ENCODE measurements at regions not wholly inside any gene's neighbourhood (a gene's known extent, or its start where the extent isn't known, plus 50 kb on each side); places are given as distances from the start of the nearest gene placed in this dataset.

DNA sequence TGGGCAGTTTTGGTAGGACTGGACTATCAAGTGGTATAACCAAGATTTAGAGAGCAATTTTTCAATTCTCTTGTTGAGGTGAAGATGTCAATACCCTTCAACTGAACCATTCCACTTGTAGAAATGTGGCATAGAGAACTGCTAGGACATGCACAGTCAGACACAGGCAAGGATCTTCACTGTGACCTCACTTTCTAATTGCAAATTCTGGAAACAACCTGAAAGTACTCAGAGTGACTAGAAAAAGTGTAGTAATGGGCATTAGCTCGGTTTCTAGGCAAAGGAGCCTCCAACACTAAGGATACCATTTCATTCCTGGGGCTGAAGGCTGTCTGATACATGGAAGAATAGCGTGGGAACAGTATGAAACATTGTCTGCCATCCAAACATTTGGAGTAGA is 433.0 kb upstream of the RUNX1 start:
- TF ChIP-seq, protein P1, sequence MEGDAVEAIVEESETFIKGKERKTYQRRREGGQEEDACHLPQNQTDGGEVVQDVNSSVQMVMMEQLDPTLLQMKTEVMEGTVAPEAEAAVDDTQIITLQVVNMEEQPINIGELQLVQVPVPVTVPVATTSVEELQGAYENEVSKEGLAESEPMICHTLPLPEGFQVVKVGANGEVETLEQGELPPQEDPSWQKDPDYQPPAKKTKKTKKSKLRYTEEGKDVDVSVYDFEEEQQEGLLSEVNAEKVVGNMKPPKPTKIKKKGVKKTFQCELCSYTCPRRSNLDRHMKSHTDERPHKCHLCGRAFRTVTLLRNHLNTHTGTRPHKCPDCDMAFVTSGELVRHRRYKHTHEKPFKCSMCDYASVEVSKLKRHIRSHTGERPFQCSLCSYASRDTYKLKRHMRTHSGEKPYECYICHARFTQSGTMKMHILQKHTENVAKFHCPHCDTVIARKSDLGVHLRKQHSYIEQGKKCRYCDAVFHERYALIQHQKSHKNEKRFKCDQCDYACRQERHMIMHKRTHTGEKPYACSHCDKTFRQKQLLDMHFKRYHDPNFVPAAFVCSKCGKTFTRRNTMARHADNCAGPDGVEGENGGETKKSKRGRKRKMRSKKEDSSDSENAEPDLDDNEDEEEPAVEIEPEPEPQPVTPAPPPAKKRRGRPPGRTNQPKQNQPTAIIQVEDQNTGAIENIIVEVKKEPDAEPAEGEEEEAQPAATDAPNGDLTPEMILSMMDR (conservative IDR thresholded peaks at IDR 0.05), result no peak
- Histone ChIP-seq H3K14ac (ENCODE audit: insufficient read depth, low read length) (no peak overlapping the region), H3T11ph (ENCODE audit: low read length) (no peak overlapping the region), H3K9ac (ENCODE audit: extremely low read depth, insufficient read length, low read length) (no peak overlapping the region), H2AK5ac (ENCODE audit: insufficient read length, low read length) (no peak overlapping the region), H3K79me2 (ENCODE audit: insufficient read depth, low read length) (no peaks in the 10 kb centered on the region), H2BK120ac (ENCODE audit: low read depth, low read length, poor library complexity, severe bottlenecking) (no peak overlapping the region), H3K23ac (ENCODE audit: insufficient read length, low read depth, low read length) (no peak overlapping the region), H4K20me1 (ENCODE audit: control insufficient read depth, insufficient read depth, insufficient read length) (no peaks in the 10 kb centered on the region), H3K4me2 (ENCODE audit: insufficient read depth, insufficient read length, low read length) (no peak overlapping the region), H2BK15ac (ENCODE audit: low read depth, low read length) (no peak overlapping the region), H2BK20ac (ENCODE audit: low read depth, low read length, poor library complexity, severe bottlenecking) (no peak overlapping the region), H2BK5ac (ENCODE audit: insufficient read length, low read length) (no peak overlapping the region), H3K27ac (ENCODE audit: insufficient read length, low read depth, low read length) (no peak overlapping the region), H3K4ac (ENCODE audit: low read depth, low read length) (no peak overlapping the region), H3K27me3 (ENCODE audit: insufficient read depth, low read length) (no peaks in the 10 kb centered on the region), H2BK12ac (ENCODE audit: insufficient read length, low read depth, low read length) (no peak overlapping the region), H2AFZ (ENCODE audit: low read length) (no peak overlapping the region), H3K4me1 (ENCODE audit: insufficient read depth, low read length) (no peaks in the 10 kb centered on the region), H3K56ac (ENCODE audit: insufficient read length, low read depth, low read length) (no peak overlapping the region), H3K9me3 (ENCODE audit: control insufficient read depth, low read depth, low read length) (no peaks in the 10 kb centered on the region), H4K8ac (replicated peaks; ENCODE audit: insufficient read length, low read depth, low read length) (no peak overlapping the region), H4K91ac (ENCODE audit: insufficient read length, low read depth, low read length) (no peak overlapping the region), H4K5ac (ENCODE audit: insufficient read length, low read depth, low read length) (no peak overlapping the region), H3K79me1 (ENCODE audit: insufficient read depth, low read depth, low read length, poor library complexity, severe bottlenecking) (no peaks in the 10 kb centered on the region), H3K23me2 (ENCODE audit: insufficient read length, low read depth, low read length, poor library complexity, severe bottlenecking) (no peaks in the 10 kb centered on the region), H3K18ac (ENCODE audit: insufficient read length, low read depth, low read length) (no peak overlapping the region)
- no peaks in the 10 kb centered on the region; the same call in 1 of the 2 replicates for H3K27me3 Mint-ChIP-seq (ENCODE audit: low read depth)
- WGBS (ENCODE audit: extremely low coverage, insufficient read length, low lambda C conversion rate), result no CpG with 5 or more reads among the region's 2 CpGs
- no peak overlapping the region for H3K27ac Mint-ChIP-seq
- H3K4me3 Mint-ChIP-seq, result no peak overlapping the region
- no peak for DNase-seq
- peaks cover 22 to 24% of the 10 kb centered on the region in 2 experiments for H3K9me3 Mint-ChIP-seq
- H3K4me1 Mint-ChIP-seq, result 0 out of 4 replicates have a peak, but pooled peaks cover 2 to 4% of the 10 kb centered on the region in 2 experiments
- peaks cover 9 to 23% (median 12%) of the 10 kb centered on the region in 3 experiments for H3K36me3 Mint-ChIP-seq (ENCODE audit: insufficient read depth in 1 of 3, low read depth in 3 of 3)

Measured in H9 (cell line).